D341Med (cell line): ENCODE measurements at regions not wholly inside any gene's neighbourhood (a gene's known extent, or its start where the extent isn't known, plus 50 kb on each side); places are given as distances from the start of the nearest gene placed in this dataset.
"Not testable (repeated sequence)": the region's sequence is repeated elsewhere in the genome, so short reads cannot be mapped to it uniquely, and the experiment has no call there.

Source experiments
- DNase-seq: peaks from one replicate; pipeline ENCODE4 v3.0.0; 2012; ENCODE audit warnings: low spot score

DNA sequence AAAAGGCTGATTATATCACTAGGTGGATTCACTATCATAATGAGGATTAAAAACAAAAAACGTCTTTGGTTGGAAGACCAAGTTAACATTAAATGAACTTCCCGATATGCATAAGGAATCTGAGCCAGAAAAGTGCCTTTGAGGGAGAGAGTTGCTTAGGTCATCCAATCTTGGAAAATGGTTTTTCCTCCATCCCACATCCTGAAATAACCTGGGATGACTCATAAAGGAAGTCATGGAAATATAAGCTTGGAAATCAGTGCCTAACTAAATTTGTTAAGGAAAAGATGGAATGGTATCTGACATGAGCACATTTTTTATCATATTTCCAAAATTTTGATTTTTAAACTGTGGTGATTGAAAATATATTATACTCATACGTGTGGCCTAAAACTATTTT lies 66.0 kb downstream of the KBTBD8 start:
- DNase-seq = no peak

DNA sequence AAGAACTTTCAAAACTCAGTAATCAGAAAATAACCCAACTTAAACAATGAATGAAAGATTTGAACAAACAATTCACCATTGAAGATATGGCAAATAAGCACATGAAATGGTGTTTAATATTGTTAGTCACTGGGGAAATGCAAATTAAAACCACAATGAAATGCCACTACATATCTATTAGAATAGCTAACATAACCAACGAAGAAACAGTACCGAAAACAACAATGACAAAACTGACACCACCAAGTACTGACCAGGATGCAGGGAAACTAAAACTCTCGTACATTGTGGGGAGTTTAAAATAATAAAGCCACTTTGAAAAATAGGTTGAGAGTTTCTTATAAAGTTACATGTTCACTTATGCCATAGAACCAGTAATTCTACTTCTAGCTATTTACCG lies 69.1 kb downstream of the KBTBD8 start:
- DNase-seq = no peak

DNA sequence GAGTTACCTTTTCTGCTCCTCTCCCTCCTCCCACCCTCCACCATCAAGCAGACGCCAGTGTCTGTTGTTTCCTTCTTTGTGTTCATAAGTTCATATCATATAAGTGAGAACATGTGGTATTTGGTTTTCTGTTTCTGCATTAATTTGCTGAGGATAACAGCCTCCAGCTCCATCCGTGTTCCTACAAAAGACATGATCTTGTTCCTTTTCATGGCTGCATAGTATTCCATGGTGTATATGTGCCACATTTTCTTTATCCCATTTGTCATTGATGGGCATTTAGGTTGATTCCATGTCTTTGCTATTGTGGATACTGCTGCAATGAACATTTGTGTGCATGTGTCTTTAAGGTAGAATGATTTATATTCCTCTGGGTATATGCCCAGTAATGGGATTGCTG lies 74.5 kb downstream of the KBTBD8 start:
- not testable (repeated sequence) for DNase-seq

DNA sequence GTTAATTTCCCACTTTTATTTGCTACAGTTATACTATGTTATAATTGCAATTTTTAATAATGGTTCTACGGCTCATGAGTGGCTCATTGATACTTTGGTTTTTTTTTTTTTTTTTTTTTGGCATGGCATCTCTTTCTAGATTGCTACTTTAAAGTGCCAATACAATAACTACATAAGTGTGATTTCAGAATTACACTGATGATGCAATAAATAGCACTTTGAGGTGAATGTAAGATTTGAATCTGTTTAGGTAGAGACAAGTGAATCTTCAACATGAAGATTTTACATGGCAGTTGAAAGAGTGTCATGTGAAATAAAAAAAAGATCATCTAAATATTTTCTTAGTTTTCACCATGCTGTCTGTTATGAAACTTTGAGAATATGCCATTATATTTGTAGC lies 75.7 kb downstream of the KBTBD8 start:
- DNase-seq = no peak

DNA sequence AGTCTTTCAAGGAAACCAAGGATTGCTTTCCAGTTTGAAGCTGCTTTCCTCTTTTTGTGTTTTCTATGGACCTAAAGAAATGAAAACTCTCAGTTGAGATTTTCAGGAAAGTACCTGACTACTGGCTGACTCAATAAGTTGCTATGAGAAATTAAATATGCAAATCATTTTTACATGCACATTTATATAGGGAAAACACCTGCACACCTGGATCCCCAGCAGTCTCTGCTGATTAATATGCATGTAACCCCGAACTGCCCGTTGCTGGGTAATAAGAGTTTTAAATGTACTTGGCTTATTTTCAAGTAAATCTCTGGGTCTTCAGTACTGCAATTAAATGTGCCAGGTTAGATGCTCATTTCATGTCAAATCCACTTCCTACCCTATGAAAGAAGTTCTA lies 77.2 kb downstream of the KBTBD8 start:
- DNase-seq = no peak

DNA sequence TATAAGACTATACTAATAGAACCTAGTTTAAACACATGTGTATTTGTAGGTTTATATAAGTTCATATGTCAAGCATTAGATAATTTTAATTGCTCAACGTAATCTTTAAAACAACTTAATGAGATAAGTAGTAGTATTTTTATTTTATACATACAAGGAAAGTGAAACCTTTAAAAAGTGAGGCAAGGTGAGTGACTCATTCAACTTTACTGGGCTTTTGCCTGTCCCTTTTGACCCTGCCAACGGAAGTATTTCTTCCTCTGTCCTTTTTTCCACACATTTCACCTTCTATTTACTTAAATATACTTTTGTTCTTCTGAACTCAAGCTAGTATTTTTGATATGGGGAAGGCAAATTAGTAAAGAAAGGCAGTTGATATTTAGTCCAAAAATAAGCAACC lies 78.5 kb downstream of the KBTBD8 start:
- no peak for DNase-seq

DNA sequence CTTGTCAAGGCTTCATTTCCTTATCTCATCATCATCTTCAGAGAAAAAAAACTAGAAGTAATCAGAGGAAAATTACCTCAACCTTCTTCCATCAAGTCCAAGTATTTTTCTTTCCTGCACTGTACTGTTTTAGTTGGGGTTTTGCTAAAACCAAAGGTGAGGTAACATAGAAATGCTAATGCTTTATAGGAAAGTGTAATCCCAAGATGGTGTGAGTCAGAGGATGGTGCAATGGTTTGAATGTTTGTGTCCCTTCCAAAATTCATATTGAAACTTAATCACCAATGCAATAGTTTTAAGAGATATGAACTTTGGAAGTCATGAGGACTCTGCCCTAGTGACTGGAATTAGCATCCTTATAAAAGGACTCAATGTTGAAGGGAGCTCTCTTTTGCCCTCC lies 79.5 kb downstream of the KBTBD8 start:
- DNase-seq = no peak

DNA sequence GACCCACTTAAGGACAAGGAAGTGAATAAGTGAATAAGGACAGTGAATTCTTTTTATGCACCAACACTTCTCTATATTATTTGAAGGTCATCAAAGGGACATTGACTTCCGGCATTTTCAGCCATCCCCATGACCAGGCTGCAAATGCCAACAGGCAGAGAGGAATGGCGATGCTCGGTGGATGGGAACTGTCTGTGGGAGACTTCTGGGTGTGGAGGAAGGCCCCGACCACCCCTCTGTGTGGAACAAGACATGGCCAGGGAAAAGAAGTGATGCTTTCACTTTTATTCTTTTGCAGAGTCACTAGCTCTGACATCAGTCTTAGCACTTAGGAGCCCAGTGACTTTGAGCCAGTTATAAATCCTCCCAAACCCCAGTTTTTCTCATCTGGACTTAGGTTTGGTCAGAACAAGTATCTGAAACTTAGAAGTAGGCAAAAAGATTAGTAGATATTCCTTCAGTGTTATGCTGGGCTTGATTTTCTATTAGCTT lies 84.5 kb downstream of the KBTBD8 start:
- no peak for DNase-seq

DNA sequence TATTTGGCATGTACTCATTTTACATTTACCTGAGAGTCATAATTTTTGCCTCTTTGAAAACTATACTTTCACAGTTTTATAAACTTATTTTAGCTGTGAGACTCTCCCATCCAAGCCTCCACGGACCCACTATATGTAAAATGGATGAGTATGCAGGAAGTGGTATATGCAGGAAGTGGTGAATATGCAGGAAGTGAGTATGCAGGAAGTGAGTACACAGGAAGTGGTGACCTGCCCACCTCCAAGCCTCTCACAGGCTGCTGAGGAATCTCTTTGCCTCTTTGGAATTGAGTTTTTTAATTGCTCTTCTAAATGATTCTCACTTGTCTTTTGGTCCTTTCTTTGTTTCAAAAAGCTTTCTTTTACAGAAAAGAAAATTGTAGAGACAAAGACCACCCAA lies 85.2 kb downstream of the KBTBD8 start:
- no peak for DNase-seq

DNA sequence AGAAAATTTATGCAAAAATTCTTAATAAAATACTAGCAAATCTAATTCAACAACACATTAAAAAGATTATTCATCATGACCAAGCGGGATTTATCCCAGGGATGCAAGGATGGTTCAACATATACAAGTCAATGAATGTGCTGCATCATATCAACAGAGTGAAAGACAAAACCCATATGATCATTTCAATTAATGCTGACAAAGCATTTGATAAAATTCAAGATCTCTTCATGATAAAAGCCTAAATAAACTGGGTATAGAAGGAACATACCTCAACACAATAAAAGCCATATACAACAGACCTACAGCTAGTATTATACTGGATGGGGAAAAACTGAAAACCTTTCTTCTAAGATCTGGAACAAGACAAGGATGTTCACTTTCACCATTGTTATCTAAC lies 89.7 kb downstream of the KBTBD8 start:
- DNase-seq = no peak

DNA sequence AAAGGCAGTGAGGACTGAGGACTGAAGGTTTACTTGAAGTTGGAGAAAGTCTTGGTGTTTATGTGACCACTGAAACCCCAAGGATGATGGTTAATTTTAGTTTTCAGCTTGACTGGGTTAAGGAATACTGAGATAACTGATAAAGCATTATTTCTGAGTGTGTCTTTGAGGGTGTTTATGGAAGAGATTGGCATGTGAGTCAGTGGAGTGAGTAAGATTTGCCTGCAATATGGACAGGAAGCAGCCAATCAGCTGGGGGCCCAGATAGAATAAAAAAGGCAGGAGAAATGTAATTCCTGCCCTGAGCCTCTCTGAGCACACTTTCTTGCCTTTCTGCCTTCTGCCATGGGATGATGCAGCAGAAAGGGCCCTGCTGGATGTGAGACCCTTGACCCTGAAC lies 92.4 kb downstream of the KBTBD8 start:
- no peak for DNase-seq

DNA sequence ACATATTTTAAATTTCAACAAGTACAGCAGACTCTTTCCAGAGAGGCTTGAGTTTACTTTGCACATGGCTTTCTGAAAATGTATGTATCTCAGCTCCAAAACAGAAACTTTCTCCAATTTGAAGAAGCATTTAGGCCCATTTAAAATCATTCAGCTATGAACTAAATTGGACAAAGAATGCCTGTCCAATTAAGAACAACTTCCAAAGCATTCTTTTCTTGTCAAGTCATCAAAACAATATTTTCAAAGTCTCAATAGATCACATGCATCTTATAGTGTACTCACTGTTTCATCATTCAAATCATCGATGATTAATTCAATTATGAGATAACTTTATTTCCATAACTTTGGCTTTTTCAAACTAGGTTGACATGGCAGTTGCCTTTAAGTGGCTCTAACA lies 95.2 kb downstream of the KBTBD8 start:
- no peak for DNase-seq

DNA sequence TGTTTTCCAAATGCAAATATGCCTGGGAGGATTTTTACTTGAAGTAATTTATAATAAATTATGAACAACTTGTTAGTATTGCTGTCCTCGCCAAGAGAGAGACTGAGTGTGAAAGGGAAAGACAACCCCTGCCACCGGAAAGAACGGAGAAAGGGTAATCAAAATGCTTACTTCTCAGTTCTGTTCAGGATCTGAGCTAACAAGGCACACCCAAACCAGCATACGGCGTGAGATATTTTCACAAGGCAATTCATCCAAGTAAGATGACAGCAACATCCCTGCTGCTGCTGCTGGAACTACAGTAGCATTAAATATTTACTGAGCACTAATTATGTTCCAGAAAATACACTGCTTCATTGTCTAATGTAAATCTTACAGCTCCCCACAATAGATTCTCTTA lies 96.1 kb downstream of the KBTBD8 start:
- no peak for DNase-seq

DNA sequence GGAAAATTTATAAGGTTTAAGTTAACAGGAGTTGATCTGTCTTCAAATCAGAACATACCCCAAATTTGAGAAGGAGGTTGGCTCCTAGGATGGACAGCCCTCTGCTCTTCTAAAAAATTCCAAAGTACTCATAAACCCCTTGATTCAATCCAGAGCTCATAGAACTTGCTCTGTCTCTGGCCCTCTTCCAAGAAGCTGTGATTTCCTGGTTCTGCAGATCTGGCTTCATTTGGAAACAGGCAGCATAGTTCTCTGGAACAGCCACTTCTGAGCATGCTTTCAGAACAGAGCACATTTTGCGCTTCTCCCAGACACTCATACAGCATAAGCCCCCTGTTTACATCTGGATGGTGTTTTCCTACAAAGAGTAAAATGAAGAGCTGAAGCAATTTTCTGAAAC lies 96.7 kb downstream of the KBTBD8 start:
- no peak for DNase-seq

DNA sequence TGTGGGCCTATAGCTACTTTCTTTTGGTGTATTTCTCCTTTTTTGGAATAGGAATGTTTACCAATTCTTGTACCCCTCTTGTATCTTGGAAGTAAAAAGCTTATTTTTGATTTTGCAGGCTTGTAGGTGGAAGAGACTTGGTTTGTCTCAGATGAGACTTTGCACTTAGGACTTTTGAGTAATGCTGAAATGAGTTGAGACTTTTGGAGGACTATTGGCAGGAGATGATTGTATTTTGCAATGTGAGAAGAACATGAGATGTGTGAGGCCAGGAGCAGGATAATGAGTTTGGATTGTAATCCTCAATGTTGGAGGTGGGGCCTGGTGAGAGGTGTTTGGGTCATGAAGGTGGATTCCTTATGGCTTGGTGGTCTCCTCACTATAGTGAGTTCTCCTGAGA lies 106.3 kb downstream of the KBTBD8 start:
- no peak for DNase-seq

DNA sequence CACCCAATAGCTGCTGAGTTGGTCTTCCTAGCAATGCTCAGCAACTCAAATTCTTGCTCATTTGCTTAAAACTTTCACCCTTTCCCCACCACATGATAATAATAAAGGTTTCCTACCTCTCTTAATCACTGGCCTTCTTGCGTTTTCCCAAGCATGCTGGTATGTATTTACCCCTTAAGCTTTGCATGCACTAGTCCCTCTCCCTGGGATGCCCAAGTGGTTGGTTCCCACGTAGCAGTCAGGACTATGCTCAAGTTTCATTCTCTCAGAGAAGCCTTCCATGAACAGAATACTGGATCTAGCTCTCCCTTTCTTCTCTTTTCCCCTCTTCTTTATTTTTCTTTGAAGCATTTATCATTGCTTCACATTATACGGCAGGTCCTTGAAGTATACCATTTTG lies 108.8 kb downstream of the KBTBD8 start:
- no peak for DNase-seq

DNA sequence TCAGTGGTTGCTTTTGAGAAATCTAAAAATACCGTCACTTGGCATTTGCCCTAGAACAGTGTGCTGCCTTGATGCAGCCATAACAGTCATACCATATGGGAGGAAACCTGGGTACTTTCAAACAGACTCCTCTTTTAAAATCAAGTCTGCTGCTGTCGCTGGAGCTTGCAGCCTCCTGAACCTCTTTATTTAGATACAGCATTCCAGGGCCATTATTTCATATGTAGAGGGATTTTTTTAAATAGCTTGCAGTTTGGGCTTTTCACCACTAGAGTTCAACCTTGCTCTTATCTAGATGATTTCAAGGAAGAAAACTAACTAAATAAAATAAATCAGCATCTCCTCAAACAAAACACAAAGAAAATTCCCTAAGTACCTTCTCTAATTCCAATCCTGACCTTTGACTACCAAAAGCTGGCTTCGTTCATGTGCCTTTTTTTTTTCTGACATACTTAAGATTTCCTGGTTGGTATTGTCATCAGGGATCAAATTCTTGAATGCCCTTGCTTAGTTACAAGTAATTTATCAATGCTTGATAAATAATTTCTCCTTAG lies 111.6 kb downstream of the KBTBD8 start:
- peak; percentile 38 for DNase-seq

DNA sequence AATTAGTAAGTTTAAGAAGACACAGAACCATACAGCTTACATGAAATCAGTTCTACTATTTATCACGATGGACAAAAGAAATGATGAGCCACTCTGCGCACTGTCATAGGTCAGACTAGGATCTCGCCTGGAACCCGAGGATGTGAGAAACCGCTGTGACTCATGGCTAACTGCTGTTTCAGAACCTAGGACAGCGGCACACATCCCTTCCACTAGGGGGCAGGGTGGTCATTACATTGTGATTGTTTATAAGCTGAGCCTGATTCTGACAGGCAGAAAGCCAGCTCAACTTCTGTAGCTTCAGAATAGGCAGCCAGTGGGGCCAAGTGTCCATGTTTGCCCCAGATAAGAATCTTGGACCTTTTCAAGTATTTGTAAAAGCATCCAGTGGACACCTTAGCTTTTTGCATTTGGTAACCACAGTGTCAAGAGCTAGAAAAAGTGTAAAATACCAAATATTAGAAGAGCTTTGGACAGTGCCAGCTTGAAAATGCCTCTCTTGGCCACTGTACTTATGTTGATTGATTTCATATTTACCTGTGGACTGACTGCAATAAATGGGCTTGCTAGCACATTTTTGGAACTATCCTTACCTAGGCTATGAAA lies 115.8 kb downstream of the KBTBD8 start:
- peak; percentile 74 for DNase-seq

DNA sequence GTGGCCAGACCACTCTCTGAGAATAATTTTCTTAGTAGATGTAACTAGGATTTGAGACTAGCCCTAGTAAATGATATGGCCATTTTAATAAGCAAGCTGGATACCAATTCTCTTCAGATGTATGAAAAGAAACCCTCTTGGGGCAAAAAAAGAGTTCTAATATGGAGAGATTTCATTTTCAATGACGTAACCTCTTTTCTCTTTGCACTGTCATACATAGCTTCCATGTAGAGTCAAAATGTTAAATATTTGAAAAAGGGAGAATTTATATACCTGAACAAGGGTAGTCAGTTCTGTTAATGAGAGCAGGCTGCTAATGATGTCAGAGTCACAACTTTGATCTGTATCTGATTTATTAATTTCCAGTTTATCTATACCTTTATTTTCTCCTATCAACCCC lies 120.0 kb downstream of the KBTBD8 start:
- DNase-seq = no peak

DNA sequence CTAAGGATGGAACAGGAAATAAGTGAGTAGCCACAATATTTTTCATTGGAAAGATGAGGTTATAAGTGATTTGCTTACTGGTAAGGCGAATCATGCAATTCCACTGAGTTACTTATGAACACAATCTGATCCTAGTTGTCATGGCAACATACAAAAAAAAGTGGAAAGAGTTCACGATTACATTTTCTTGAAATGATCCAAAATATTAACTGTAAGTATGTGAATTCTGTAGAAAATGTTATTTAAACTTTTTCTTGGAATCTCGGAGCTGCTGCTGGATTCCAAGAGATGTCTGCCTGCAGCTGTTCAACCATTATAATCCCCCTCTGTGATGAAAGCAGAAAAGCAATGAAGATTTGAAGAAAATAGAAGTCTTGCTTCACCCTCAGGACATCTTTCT lies 120.5 kb downstream of the KBTBD8 start:
- no peak for DNase-seq

DNA sequence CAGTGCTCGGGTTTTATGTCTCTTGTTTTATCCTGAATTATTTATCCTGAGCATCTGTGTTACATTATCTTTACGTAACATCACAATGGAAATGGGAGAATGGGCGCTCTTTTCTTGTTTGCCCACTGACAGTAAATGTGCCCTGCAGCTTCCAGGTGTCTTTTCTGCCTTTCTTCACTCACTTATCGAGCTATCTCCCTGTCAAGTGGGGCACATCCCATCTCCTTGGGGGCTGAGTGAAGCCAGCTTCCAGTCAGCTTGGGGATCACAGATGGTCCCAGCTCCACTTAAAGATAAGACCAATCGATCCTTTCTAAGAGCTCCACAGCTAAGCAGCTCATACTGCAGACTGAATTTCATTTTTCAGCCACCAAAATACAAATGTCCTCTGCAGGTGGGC lies 125.8 kb downstream of the KBTBD8 start:
- no peak for DNase-seq

DNA sequence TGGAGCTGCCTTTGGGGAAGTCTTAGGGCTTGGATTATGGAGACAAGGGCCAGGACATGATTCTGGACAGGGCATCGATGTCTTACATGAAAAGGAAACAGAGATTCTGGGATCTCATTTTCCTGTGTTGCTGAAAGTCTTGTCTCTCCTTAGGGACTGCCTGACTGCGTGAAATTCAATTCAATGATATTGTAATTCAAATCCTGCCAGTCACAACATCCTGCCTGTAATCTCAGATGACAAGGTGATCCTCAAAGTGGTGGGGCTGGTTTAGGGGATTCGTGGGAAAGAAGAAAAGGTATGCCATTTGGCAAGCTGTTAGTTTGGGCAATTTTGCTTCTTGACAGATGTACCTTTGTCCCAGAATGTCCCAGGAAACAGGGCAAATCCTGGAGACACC lies 129.1 kb downstream of the KBTBD8 start:
- DNase-seq = no peak

DNA sequence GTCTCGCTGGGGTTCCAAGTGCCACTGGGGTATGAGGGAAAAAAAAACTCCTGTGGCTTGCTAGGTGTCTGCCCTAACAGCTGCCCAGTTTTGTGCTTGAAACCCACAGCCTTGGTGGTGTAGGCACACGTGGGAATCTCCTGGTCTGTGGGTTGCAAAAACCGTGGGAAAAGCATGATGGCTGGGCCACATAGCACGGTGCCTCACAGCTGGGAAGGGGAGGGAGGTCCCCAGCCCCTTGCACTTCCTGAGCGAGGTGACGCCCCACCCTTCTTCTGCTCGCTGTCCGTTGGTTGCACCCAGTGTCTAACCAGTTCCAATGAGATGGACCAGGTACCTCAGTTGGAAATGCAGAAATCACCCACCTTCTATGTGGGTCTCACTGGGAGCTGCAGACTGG lies 144.3 kb downstream of the KBTBD8 start:
- DNase-seq = no peak

DNA sequence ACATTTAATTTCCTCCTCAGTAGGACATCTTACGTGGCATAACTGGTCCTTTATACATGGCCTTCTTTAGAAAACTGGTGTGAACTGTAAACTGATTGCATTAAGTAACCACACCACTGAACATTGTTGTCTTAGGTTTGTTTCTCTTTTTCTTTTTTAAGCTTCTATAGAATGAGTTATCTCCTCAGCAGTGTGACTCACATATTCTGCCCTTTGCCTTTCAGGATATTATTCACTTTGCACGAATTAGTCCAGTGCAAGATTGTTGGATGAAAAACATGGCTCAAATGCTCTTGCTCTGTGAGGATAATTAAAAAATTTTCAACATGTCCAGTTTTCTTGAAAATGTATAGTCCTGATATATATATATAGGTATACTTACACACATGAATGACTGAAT lies 147.6 kb downstream of the KBTBD8 start:
- DNase-seq = no peak

DNA sequence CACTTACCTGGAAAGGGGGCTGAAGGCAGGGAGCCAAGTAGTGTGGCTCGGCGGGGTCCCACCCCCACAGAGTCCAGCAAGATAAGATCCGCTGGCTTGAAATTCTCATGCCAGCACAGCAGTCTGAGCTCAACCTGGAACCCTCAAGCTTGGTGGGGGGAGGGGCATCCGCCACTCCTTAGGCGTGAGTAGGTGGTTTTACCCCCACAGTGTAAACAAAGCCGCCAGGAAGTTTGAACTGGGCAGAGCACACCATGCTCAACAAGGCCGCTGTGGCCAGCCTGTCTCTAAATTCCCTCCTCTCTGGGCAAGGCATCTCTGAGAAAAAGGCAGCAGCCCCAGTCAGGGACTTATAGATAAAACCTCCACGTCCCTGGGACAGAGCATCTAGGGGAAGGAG lies 156.3 kb downstream of the KBTBD8 start:
- DNase-seq = no peak
